ENCODE measurements at regions not wholly inside any gene's neighbourhood (a gene's known extent, or its start where the extent isn't known, plus 50 kb on each side); places are given as distances from the start of the nearest gene placed in this dataset.

GRCh38 chr4:184288451-184289178 is 70.9 kb upstream of the ENPP6 start (continued):
- TF ChIP-seq, protein P1, sequence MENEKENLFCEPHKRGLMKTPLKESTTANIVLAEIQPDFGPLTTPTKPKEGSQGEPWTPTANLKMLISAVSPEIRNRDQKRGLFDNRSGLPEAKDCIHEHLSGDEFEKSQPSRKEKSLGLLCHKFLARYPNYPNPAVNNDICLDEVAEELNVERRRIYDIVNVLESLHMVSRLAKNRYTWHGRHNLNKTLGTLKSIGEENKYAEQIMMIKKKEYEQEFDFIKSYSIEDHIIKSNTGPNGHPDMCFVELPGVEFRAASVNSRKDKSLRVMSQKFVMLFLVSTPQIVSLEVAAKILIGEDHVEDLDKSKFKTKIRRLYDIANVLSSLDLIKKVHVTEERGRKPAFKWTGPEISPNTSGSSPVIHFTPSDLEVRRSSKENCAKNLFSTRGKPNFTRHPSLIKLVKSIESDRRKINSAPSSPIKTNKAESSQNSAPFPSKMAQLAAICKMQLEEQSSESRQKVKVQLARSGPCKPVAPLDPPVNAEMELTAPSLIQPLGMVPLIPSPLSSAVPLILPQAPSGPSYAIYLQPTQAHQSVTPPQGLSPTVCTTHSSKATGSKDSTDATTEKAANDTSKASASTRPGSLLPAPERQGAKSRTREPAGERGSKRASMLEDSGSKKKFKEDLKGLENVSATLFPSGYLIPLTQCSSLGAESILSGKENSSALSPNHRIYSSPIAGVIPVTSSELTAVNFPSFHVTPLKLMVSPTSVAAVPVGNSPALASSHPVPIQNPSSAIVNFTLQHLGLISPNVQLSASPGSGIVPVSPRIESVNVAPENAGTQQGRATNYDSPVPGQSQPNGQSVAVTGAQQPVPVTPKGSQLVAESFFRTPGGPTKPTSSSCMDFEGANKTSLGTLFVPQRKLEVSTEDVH (IDR thresholded peaks at IDR 0.05; ENCODE audit: low read depth, partially characterized antibody) = no peak
- TF ChIP-seq RB1 (IDR thresholded peaks at IDR 0.05; ENCODE audit: borderline replicate concordance) = no peak
- TF ChIP-seq HDAC6 (IDR thresholded peaks at IDR 0.05; ENCODE audit: unreplicated experiment) = no peak
- no peak for TF ChIP-seq KAT2A (conservative IDR thresholded peaks at IDR 0.05; ENCODE audit: control insufficient read depth, low read depth, low read length)
- no peak for TF ChIP-seq HDAC2 (IDR thresholded peaks at IDR 0.05)
- peak; percentile 92 to 95 for TF ChIP-seq EP300 (IDR thresholded peaks at IDR 0.05; ENCODE audit: borderline replicate concordance in 1 of 2, control insufficient read depth in 1 of 2, low read depth in 2 of 2, low read length in 2 of 2)
- TF ChIP-seq ZNF207 (IDR thresholded peaks at IDR 0.05; ENCODE audit: borderline replicate concordance) = no peak
- TF ChIP-seq BRCA1 (IDR thresholded peaks at IDR 0.05; ENCODE audit: low read depth, low read length) = no peak
- no peak for TF ChIP-seq ZNF622 (IDR thresholded peaks at IDR 0.05)
- no peak for TF ChIP-seq IRF3 (IDR thresholded peaks at IDR 0.05)
- peak; percentile 65 for TF ChIP-seq YY1 (IDR thresholded peaks at IDR 0.05; ENCODE audit: low read depth, low read length)
- TF ChIP-seq, protein P2, sequence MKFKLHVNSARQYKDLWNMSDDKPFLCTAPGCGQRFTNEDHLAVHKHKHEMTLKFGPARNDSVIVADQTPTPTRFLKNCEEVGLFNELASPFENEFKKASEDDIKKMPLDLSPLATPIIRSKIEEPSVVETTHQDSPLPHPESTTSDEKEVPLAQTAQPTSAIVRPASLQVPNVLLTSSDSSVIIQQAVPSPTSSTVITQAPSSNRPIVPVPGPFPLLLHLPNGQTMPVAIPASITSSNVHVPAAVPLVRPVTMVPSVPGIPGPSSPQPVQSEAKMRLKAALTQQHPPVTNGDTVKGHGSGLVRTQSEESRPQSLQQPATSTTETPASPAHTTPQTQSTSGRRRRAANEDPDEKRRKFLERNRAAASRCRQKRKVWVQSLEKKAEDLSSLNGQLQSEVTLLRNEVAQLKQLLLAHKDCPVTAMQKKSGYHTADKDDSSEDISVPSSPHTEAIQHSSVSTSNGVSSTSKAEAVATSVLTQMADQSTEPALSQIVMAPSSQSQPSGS (IDR thresholded peaks at IDR 0.05; ENCODE audit: low read length) = no peak
- no peak for TF ChIP-seq PAX8 (IDR thresholded peaks at IDR 0.05)
- TF ChIP-seq GABPA (IDR thresholded peaks at IDR 0.05; ENCODE audit: low read depth) = no peak
- peak; percentile 88 for TF ChIP-seq MEF2B (IDR thresholded peaks at IDR 0.05; ENCODE audit: partially characterized antibody, poor library complexity, severe bottlenecking)
- TF ChIP-seq CEBPZ (IDR thresholded peaks at IDR 0.05; ENCODE audit: low read depth, low read length) = no peak
- no peak for TF ChIP-seq FOXK2 (IDR thresholded peaks at IDR 0.05)
- peak; percentile 91 for TF ChIP-seq MEF2A (IDR thresholded peaks at IDR 0.05; ENCODE audit: insufficient read depth, low read depth, low read length)
- TF ChIP-seq NR2C2 (IDR thresholded peaks at IDR 0.05; ENCODE audit: borderline replicate concordance, control insufficient read depth, insufficient read length, low read depth) = no peak
- no peak for TF ChIP-seq NFIC (IDR thresholded peaks at IDR 0.05; ENCODE audit: low read depth, low read length)
- TF ChIP-seq NR2C1 (IDR thresholded peaks at IDR 0.05) = no peak
- TF ChIP-seq EZH2 (IDR thresholded peaks at IDR 0.05; ENCODE audit: borderline replicate concordance, control insufficient read depth, low read depth, low read length) = no peak
- TF ChIP-seq JUND (IDR thresholded peaks at IDR 0.05; ENCODE audit: low read depth, low read length) = 0 out of 2 replicates have a peak, but pooled peaks have one; percentile 43
